Breast epithelium (tissue), 4 donors: ENCODE measurements at regions not wholly inside any gene's neighbourhood (a gene's known extent, or its start where the extent isn't known, plus 50 kb on each side); places are given as distances from the start of the nearest gene placed in this dataset.
A peak's percentile ranks its signal among the peaks of the same experiment; 100 is the strongest.
"Not testable (repeated sequence)": the region's sequence is repeated elsewhere in the genome, so short reads cannot be mapped to it uniquely, and the experiment has no call there.

Experiments used
- DNase-seq, 2 donors: peaks; one replicate each; pipeline ENCODE4 v3.0.0-alpha.2; 2019; ENCODE audit warnings: low spot score in 2 of 2
- H3K27ac ChIP-seq, 2 donors: fragments of 200-600 bp; sonication (generic) in 1 of 2; one replicate each; pipeline ENCODE4 v1.5.1; 2016 to 2019; ENCODE audit warnings: mild to moderate bottlenecking in 1 of 2
- H3K27me3 ChIP-seq, 2 donors: fragments of 200-600 bp; sonication (generic) in 1 of 2; one replicate each; pipeline versions ENCODE4 v1.5.1 to v1.6.0; 2017 to 2019; ENCODE audit warnings: control low read depth in 1 of 2, mild to moderate bottlenecking in 1 of 2
- H3K36me3 ChIP-seq: fragments of 200-600 bp; one replicate; pipeline ENCODE4 v1.5.1; 2019
- H3K4me1 ChIP-seq, 2 donors: fragments of 200-600 bp; sonication (generic); one replicate each; pipeline ENCODE4 v1.5.1; 2016 to 2019; ENCODE audit warnings: control low read depth in 1 of 2
- H3K4me3 ChIP-seq, 3 donors: fragments of 200-600 bp; sonication (generic); 1 replicate in 2 of 3; 2 replicates in 1 of 3; pipeline ENCODE4 v1.5.1; 2016 to 2019; ENCODE audit warnings: mild to moderate bottlenecking in 3 of 3, moderate library complexity in 2 of 3
- H3K9me3 ChIP-seq, 2 donors: fragments of 200-600 bp; sonication (generic) in 1 of 2; one replicate each; pipeline ENCODE4 v1.5.1; 2016 to 2019; ENCODE audit warnings: control low read depth in 1 of 2
- CTCF ChIP-seq, 3 donors: fragments of 450-650 bp; IDR thresholded peaks; one replicate each; pipeline ENCODE4 v1.5.1; 2016 to 2017; ENCODE audit warnings: antibody characterized with exemption in 3 of 3, mild to moderate bottlenecking in 3 of 3, moderate library complexity in 3 of 3
- POLR2A ChIP-seq: fragments of 450-650 bp; IDR thresholded peaks from one replicate; pipeline ENCODE4 v1.6.1; 2016; ENCODE audit warnings: antibody characterized with exemption, mild to moderate bottlenecking, moderate library complexity
- POLR2AphosphoS5 ChIP-seq, 3 donors: sonication (generic); formaldehyde crosslinking; IDR thresholded peaks; one replicate each; pipeline ENCODE4 v1.6.1; 2017; ENCODE audit warnings: antibody characterized with exemption in 3 of 3
- intact Hi-C: fragments of 100-400 bp; cut with DNase I; formaldehyde crosslinking; loops from one replicate; pipeline ENCODE4 v1.15.1; 2023; ENCODE audit warnings: low total_unique reads

- intact Hi-C loops, result no loop called here
- Histone ChIP-seq H3K4me3 (no peak overlapping the region), H3K4me1 (no peaks in the 10 kb centered on the region), H3K9me3 (no peaks in the 10 kb centered on the region), H3K27me3 (no peaks in the 10 kb centered on the region), H3K27ac (no peak overlapping the region), H3K36me3 (no peaks in the 10 kb centered on the region)
- DNase-seq, result no peak
- TF ChIP-seq CTCF (IDR thresholded peaks at IDR 0.05) (no peak), POLR2A (no peak), POLR2AphosphoS5 (IDR thresholded peaks at IDR 0.05) (no peak)
These were observed 190.0 kb downstream of the DSC3 start for GRCh38 chr18:30852541-30852940.

GRCh38 chr18:30839056-30839561, 203.4 kb downstream of the DSC3 start:
- H3K27ac ChIP-seq, H3K9me3 ChIP-seq, intact Hi-C loops, H3K36me3 ChIP-seq, H3K4me1 ChIP-seq, DNase-seq, H3K4me3 ChIP-seq, H3K27me3 ChIP-seq: not testable (repeated sequence)

GRCh38 chr18:30828700-30829099, 213.8 kb downstream of the DSC3 start:
- Histone ChIP-seq H3K36me3 (no peaks in the 10 kb centered on the region), H3K27me3 (no peaks in the 10 kb centered on the region), H3K27ac (no peak overlapping the region), H3K4me3 (no peak overlapping the region), H3K9me3 (no peaks in the 10 kb centered on the region), H3K4me1 (no peaks in the 10 kb centered on the region)
- intact Hi-C loops, result no loop called here
- DNase-seq, result no peak
- TF ChIP-seq POLR2AphosphoS5 (IDR thresholded peaks at IDR 0.05) (no peak), POLR2A (no peak), CTCF (IDR thresholded peaks at IDR 0.05) (no peak)

GRCh38 chr18:30819619-30820018, 222.9 kb downstream of the DSC3 start:
- no peaks in the 10 kb centered on the region for H3K4me1 ChIP-seq
- no peaks in the 10 kb centered on the region for H3K9me3 ChIP-seq
- intact Hi-C loops, result no loop called here
- peak overlapping the region in 1 of 2 donors; percentile 5 for H3K27ac ChIP-seq
- H3K36me3 ChIP-seq, result no peaks in the 10 kb centered on the region
- TF ChIP-seq POLR2A, result no peak
- no peak for TF ChIP-seq CTCF (IDR thresholded peaks at IDR 0.05)
- TF ChIP-seq POLR2AphosphoS5 (IDR thresholded peaks at IDR 0.05), result no peak
- H3K4me3 ChIP-seq, result peak overlapping the region in 2 of 3 donors; percentile 6 to 22
- no peaks in the 10 kb centered on the region for H3K27me3 ChIP-seq
- no peak for DNase-seq

- no peaks in the 10 kb centered on the region for H3K36me3 ChIP-seq
- TF ChIP-seq POLR2AphosphoS5 (IDR thresholded peaks at IDR 0.05) (no peak), POLR2A (no peak), CTCF (IDR thresholded peaks at IDR 0.05) (no peak)
- no peaks in the 10 kb centered on the region for H3K27me3 ChIP-seq
- no peak overlapping the region for H3K4me3 ChIP-seq
- no peak for DNase-seq
- no peak overlapping the region for H3K27ac ChIP-seq
- intact Hi-C loops, result no loop called here
- H3K9me3 ChIP-seq, result no peaks in the 10 kb centered on the region
- no peaks in the 10 kb centered on the region for H3K4me1 ChIP-seq
These were observed 228.1 kb downstream of the DSC3 start for GRCh38 chr18:30814446-30814845.

- no peak overlapping the region for H3K4me3 ChIP-seq
- H3K4me1 ChIP-seq, result no peaks in the 10 kb centered on the region
- intact Hi-C loops, result no loop called here
These were observed 231.0 kb downstream of the DSC3 start for GRCh38 chr18:30811580-30811979.

More at GRCh38 chr18:30811580-30811979, 231.0 kb downstream of the DSC3 start:
- no peak for DNase-seq
- no peaks in the 10 kb centered on the region for H3K36me3 ChIP-seq
- no peak overlapping the region for H3K27ac ChIP-seq
- H3K27me3 ChIP-seq, result no peaks in the 10 kb centered on the region
- TF ChIP-seq CTCF (IDR thresholded peaks at IDR 0.05), result no peak
- no peak for TF ChIP-seq POLR2A
- no peak for TF ChIP-seq POLR2AphosphoS5 (IDR thresholded peaks at IDR 0.05)
- H3K9me3 ChIP-seq, result no peaks in the 10 kb centered on the region
